ENCODE measurements at regions not wholly inside any gene's neighbourhood (a gene's known extent, or its start where the extent isn't known, plus 50 kb on each side); places are given as distances from the start of the nearest gene placed in this dataset.

DNA sequence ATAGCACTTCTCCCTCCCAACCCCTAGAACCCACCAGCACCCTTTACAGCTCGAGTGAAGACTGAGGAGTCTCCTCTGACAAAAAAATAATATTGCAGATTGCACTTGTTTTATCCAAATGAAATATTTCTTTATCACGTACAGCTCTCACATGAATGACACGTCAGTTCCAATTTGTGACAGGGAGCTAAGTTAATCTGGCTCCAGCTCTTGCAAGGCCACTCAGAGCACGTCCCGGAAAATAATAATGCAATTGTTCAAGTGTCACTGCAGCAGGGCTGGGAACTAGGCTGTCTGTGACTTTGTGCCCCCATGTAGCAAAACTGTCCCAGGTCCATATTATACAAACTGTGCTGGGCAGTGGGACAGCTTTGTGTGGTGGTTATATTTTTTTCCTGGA lies 539.6 kb downstream of the VRK1 start:
- FAIRE-seq: no peak
- ChIA-PET CTCF (no interaction called here), POLR2A (no interaction called here)
- Histone ChIP-seq H3K4me3 (replicated peaks in 1 of 3; ENCODE audit: insufficient read depth in 1 of 3, low read depth in 1 of 3, low read length in 3 of 3) (no peak overlapping the region), H3K9me3 (replicated peaks; ENCODE audit: control insufficient read depth, insufficient read depth, low read length) (peaks cover 5% of the 10 kb centered on the region), H4K20me1 (replicated peaks; ENCODE audit: control insufficient read depth, extremely low read depth, insufficient read depth, low read length) (no peaks in the 10 kb centered on the region), H3K9ac (replicated peaks; ENCODE audit: extremely low read depth, insufficient read depth, low read length) (no peak overlapping the region), H3K27me3 (ENCODE audit: control insufficient read depth in 2 of 2, insufficient read depth in 2 of 2, low read length in 2 of 2) (no peaks in the 10 kb centered on the region), H3K27ac (ENCODE audit: insufficient read depth, low read depth, low read length) (no peak overlapping the region), H2AFZ (ENCODE audit: low read depth, low read length) (no peak overlapping the region), H3K4me2 (ENCODE audit: insufficient read depth, low read length) (no peak overlapping the region), H3K4me1 (ENCODE audit: control insufficient read depth, extremely low read depth, insufficient read depth, low read length) (no peaks in the 10 kb centered on the region), H3K9me1 (replicated peaks; ENCODE audit: control insufficient read depth, extremely low read depth, insufficient read depth, low read length) (no peaks in the 10 kb centered on the region), H3K79me2 (ENCODE audit: control insufficient read depth, insufficient read depth, low read length) (no peaks in the 10 kb centered on the region), H3K36me3 (ENCODE audit: control insufficient read depth in 2 of 2, extremely low read depth in 1 of 2, insufficient read depth in 2 of 2, low read length in 2 of 2) (no peaks in the 10 kb centered on the region)
- intact Hi-C loops (cut with micrococcal nuclease) (no loop called here), dilution Hi-C loops (cut with MboI; ENCODE audit: extremely low pct_ligation_motif_present, low sequenced_read_pairs) (no loop called here)
- BruUV-seq (replicated peaks): no TSS peak
- TF ChIP-seq MYC (IDR thresholded peaks at IDR 0.05; ENCODE audit: low read depth, low read length) (no peak), GATA2 (IDR thresholded peaks at IDR 0.05; ENCODE audit: insufficient read depth, insufficient read length, low read depth, low read length) (no peak), EZH2 (IDR thresholded peaks at IDR 0.05; ENCODE audit: borderline replicate concordance, low read depth, low read length, severe bottlenecking) (no peak), POLR2AphosphoS5 (IDR thresholded peaks at IDR 0.05; ENCODE audit: insufficient read depth, low read depth, low read length) (no peak), POLR2A (IDR thresholded peaks at IDR 0.05; ENCODE audit: low read depth, low read length) (no peak), FOS (IDR thresholded peaks at IDR 0.05; ENCODE audit: borderline replicate concordance, insufficient read depth, low read length) (no peak), JUN (IDR thresholded peaks at IDR 0.05; ENCODE audit: borderline replicate concordance, insufficient read depth, insufficient read length, low read depth) (no peak)
- TF ChIP-seq, protein P1, sequence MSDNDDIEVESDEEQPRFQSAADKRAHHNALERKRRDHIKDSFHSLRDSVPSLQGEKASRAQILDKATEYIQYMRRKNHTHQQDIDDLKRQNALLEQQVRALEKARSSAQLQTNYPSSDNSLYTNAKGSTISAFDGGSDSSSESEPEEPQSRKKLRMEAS (IDR thresholded peaks at IDR 0.05; ENCODE audit: insufficient read depth, insufficient read length): no peak
- TF ChIP-seq, protein P2, sequence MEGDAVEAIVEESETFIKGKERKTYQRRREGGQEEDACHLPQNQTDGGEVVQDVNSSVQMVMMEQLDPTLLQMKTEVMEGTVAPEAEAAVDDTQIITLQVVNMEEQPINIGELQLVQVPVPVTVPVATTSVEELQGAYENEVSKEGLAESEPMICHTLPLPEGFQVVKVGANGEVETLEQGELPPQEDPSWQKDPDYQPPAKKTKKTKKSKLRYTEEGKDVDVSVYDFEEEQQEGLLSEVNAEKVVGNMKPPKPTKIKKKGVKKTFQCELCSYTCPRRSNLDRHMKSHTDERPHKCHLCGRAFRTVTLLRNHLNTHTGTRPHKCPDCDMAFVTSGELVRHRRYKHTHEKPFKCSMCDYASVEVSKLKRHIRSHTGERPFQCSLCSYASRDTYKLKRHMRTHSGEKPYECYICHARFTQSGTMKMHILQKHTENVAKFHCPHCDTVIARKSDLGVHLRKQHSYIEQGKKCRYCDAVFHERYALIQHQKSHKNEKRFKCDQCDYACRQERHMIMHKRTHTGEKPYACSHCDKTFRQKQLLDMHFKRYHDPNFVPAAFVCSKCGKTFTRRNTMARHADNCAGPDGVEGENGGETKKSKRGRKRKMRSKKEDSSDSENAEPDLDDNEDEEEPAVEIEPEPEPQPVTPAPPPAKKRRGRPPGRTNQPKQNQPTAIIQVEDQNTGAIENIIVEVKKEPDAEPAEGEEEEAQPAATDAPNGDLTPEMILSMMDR (IDR thresholded peaks at IDR 0.05; ENCODE audit: extremely low read depth in 1 of 2, insufficient read depth in 1 of 2, low read depth in 1 of 2, low read length in 2 of 2): no peak
- DNase-seq (ENCODE audit: low read depth, low spot score): no peak
